Lower leg skin (tissue), 3 donors: ENCODE measurements at regions not wholly inside any gene's neighbourhood (a gene's known extent, or its start where the extent isn't known, plus 50 kb on each side); places are given as distances from the start of the nearest gene placed in this dataset.

Experiments used
- CTCF ChIP-seq, 3 donors: fragments of 450-650 bp; IDR thresholded peaks; one replicate each; pipeline ENCODE4 v1.5.1; 2016; ENCODE audit warnings: antibody characterized with exemption in 3 of 3, mild to moderate bottlenecking in 3 of 3, moderate library complexity in 2 of 3
- POLR2A ChIP-seq, 2 donors: fragments of 450-650 bp; IDR thresholded peaks; one replicate each; pipeline ENCODE4 v1.6.1; 2016 to 2017; ENCODE audit warnings: antibody characterized with exemption in 2 of 2, mild to moderate bottlenecking in 1 of 2, moderate library complexity in 1 of 2

- TF ChIP-seq CTCF (IDR thresholded peaks at IDR 0.05) = no peak
- no peak for TF ChIP-seq POLR2A (IDR thresholded peaks at IDR 0.05)
These were observed 67.0 kb upstream of the FAT1 start for GRCh38 chr4:186790630-186791029.
